OCI-LY1 (cell line): ENCODE measurements at regions not wholly inside any gene's neighbourhood (a gene's known extent, or its start where the extent isn't known, plus 50 kb on each side); places are given as distances from the start of the nearest gene placed in this dataset.

ENCODE experiments used
- H2AFZ ChIP-seq: fragments of 200-600 bp; sonication (generic), shearing (Covaris generic); 2 replicates; pipeline ENCODE4 v1.6.0; 2014; ENCODE audit warnings: antibody characterized with exemption, mild to moderate bottlenecking, low read length
- H3F3A ChIP-seq: fragments of 200-600 bp; sonication (generic), shearing (Covaris generic); 2 replicates; pipeline ENCODE4 v1.6.0; 2014; ENCODE audit warnings: mild to moderate bottlenecking, antibody characterized with exemption, low read length, moderate library complexity; ENCODE audit not compliant: insufficient read depth
- H3K27ac ChIP-seq: fragments of 200-600 bp; sonication (generic); 2 replicates; pipeline ENCODE4 v1.5.1; 2014; ENCODE audit warnings: low read length, mixed run types, mild to moderate bottlenecking, low read depth; ENCODE audit not compliant: poor library complexity, severe bottlenecking
- H3K27me3 ChIP-seq: fragments of 200-600 bp; sonication (generic); 2 replicates; pipeline ENCODE4 v1.6.0; 2014; ENCODE audit warnings: antibody characterized with exemption, mild to moderate bottlenecking, low read length, moderate library complexity; ENCODE audit not compliant: insufficient read depth
- H3K36me3 ChIP-seq: fragments of 200-600 bp; sonication (generic); 2 replicates; pipeline ENCODE4 v1.6.1; 2014; ENCODE audit warnings: mild to moderate bottlenecking, antibody characterized with exemption, low read length, moderate library complexity, mixed read lengths; ENCODE audit not compliant: insufficient read depth
- H3K4me1 ChIP-seq: fragments of 200-600 bp; sonication (generic); 2 replicates; pipeline ENCODE4 v1.5.1; 2014; ENCODE audit warnings: mild to moderate bottlenecking, low read length, moderate library complexity; ENCODE audit not compliant: insufficient read depth, severe bottlenecking
- H3K4me2 ChIP-seq: fragments of 200-600 bp; sonication (generic), shearing (Covaris generic); 2 replicates; pipeline ENCODE4 v1.6.1; 2014; ENCODE audit warnings: low read length
- H3K4me3 ChIP-seq: fragments of 200-600 bp; sonication (generic); 2 replicates; pipeline ENCODE4 v1.5.1; 2014; ENCODE audit warnings: low read length, low read depth, mild to moderate bottlenecking, mixed read lengths; ENCODE audit not compliant: poor library complexity, severe bottlenecking
- H3K79me2 ChIP-seq: fragments of 200-600 bp; shearing (Covaris generic); 2 replicates; pipeline ENCODE4 v1.6.1; 2016; ENCODE audit warnings: mixed run types, low read length, mixed read lengths; ENCODE audit not compliant: insufficient read depth
- H3K9ac ChIP-seq: fragments of 200-600 bp; sonication (generic), shearing (Covaris generic); 2 replicates; pipeline ENCODE4 v1.6.1; 2014; ENCODE audit warnings: mild to moderate bottlenecking, low read length, mixed read lengths
- H3K9me2 ChIP-seq: fragments of 200-600 bp; sonication (generic), shearing (Covaris generic); 2 replicates; pipeline ENCODE4 v1.6.1; 2014; ENCODE audit warnings: low read depth, mild to moderate bottlenecking, low read length, mixed read lengths
- H3K9me3 ChIP-seq: fragments of 200-600 bp; shearing (Covaris generic); 2 replicates; pipeline ENCODE4 v1.6.1; 2014; ENCODE audit warnings: low read length, mixed read lengths
- H4K20me1 ChIP-seq: fragments of 200-600 bp; sonication (generic), shearing (Covaris generic); 2 replicates; pipeline ENCODE4 v1.6.0; 2016; ENCODE audit warnings: mild to moderate bottlenecking, low read length; ENCODE audit not compliant: insufficient read depth
- CTCF ChIP-seq: fragments of 200-600 bp; sonication (generic), shearing (Covaris generic); IDR thresholded peaks from 2 replicates; pipeline ENCODE4 v1.5.1; 2017; ENCODE audit warnings: mild to moderate bottlenecking, antibody characterized with exemption, low read length, moderate library complexity, mixed read lengths
- EZH2 ChIP-seq: fragments of 200-600 bp; sonication (generic), shearing (Covaris generic); IDR thresholded peaks from 2 replicates; pipeline ENCODE4 v1.8.0; 2017; ENCODE audit warnings: borderline replicate concordance, mixed run types, mild to moderate bottlenecking, antibody characterized with exemption, low read length, moderate library complexity, mixed read lengths

GRCh38 chr2:195026261-195026660 is 630.8 kb upstream of the SLC39A10 start:
- Histone ChIP-seq H3K4me2 (no peak overlapping the region), H4K20me1 (no peaks in the 10 kb centered on the region), H3K4me1 (no peaks in the 10 kb centered on the region), H3K27ac (no peak overlapping the region), H3F3A (no peaks in the 10 kb centered on the region), H3K4me3 (no peak overlapping the region), H3K9ac (no peak overlapping the region), H3K36me3 (no peaks in the 10 kb centered on the region), H3K27me3 (no peaks in the 10 kb centered on the region), H3K79me2 (no peaks in the 10 kb centered on the region), H3K9me3 (no peaks in the 10 kb centered on the region), H2AFZ (no peak overlapping the region), H3K9me2 (no peaks in the 10 kb centered on the region)
- TF ChIP-seq EZH2 (no peak), CTCF (no peak)

GRCh38 chr2:195022508-195022830 is 634.6 kb upstream of the SLC39A10 start:
- no peak for TF ChIP-seq EZH2
- TF ChIP-seq CTCF, result no peak
- Histone ChIP-seq H3K9me2 (no peaks in the 10 kb centered on the region), H3K4me3 (no peak overlapping the region), H3K79me2 (no peaks in the 10 kb centered on the region), H3K27me3 (no peaks in the 10 kb centered on the region), H3K9me3 (no peaks in the 10 kb centered on the region), H3F3A (no peaks in the 10 kb centered on the region), H2AFZ (no peak overlapping the region), H3K4me2 (no peak overlapping the region), H4K20me1 (no peaks in the 10 kb centered on the region), H3K4me1 (no peaks in the 10 kb centered on the region), H3K27ac (no peak overlapping the region), H3K36me3 (no peaks in the 10 kb centered on the region), H3K9ac (no peak overlapping the region)

GRCh38 chr2:195021711-195022507 is 635.1 kb upstream of the SLC39A10 start:
- Histone ChIP-seq H3K36me3 (no peaks in the 10 kb centered on the region), H3K4me2 (no peak overlapping the region), H3K9ac (no peak overlapping the region), H3K9me3 (no peaks in the 10 kb centered on the region), H3K9me2 (no peaks in the 10 kb centered on the region), H3K27ac (no peak overlapping the region), H3K4me3 (no peak overlapping the region), H3K4me1 (no peaks in the 10 kb centered on the region), H3K79me2 (no peaks in the 10 kb centered on the region), H3K27me3 (no peaks in the 10 kb centered on the region), H3F3A (no peaks in the 10 kb centered on the region), H2AFZ (no peak overlapping the region), H4K20me1 (no peaks in the 10 kb centered on the region)
- TF ChIP-seq CTCF (no peak), EZH2 (no peak)
